ENCODE measurements at regions not wholly inside any gene's neighbourhood (a gene's known extent, or its start where the extent isn't known, plus 50 kb on each side); places are given as distances from the start of the nearest gene placed in this dataset.

GRCh38 chr20:24376311-24377099 lies 92.9 kb upstream of the SYNDIG1 start:
- no peak for DNase-seq (ENCODE audit: low spot score)

- DNase-seq (ENCODE audit: low spot score) = no peak
These were observed 96.1 kb upstream of the SYNDIG1 start for GRCh38 chr20:24373372-24373771.

- DNase-seq (ENCODE audit: low spot score) = no peak
These were observed 98.3 kb upstream of the SYNDIG1 start for GRCh38 chr20:24370911-24371695.

GRCh38 chr20:24370249-24370648 lies 99.2 kb upstream of the SYNDIG1 start:
- DNase-seq (ENCODE audit: low spot score) = no peak

GRCh38 chr20:24368253-24368652 lies 101.2 kb upstream of the SYNDIG1 start:
- no peak for DNase-seq (ENCODE audit: low spot score)

- no peak for DNase-seq (ENCODE audit: low spot score)
These were observed 103.0 kb upstream of the SYNDIG1 start for GRCh38 chr20:24366336-24367004.

- no peak for DNase-seq (ENCODE audit: low spot score)
These were observed 103.8 kb upstream of the SYNDIG1 start for GRCh38 chr20:24365670-24366069.

- no peak for DNase-seq (ENCODE audit: low spot score)
These were observed 104.9 kb upstream of the SYNDIG1 start for GRCh38 chr20:24364482-24364881.

- no peak for DNase-seq (ENCODE audit: low spot score)
These were observed 106.4 kb upstream of the SYNDIG1 start for GRCh38 chr20:24363031-24363430.

GRCh38 chr20:24362080-24362479 lies 107.3 kb upstream of the SYNDIG1 start:
- DNase-seq (ENCODE audit: low spot score) = no peak

GRCh38 chr20:24361541-24361940 lies 107.9 kb upstream of the SYNDIG1 start:
- no peak for DNase-seq (ENCODE audit: low spot score)

GRCh38 chr20:24360531-24360930 lies 108.9 kb upstream of the SYNDIG1 start:
- DNase-seq (ENCODE audit: low spot score) = no peak

GRCh38 chr20:24359321-24360027 lies 110.0 kb upstream of the SYNDIG1 start:
- no peak for DNase-seq (ENCODE audit: low spot score)

- DNase-seq (ENCODE audit: low spot score) = no peak
These were observed 111.5 kb upstream of the SYNDIG1 start for GRCh38 chr20:24357931-24358330.

GRCh38 chr20:24357177-24357576 lies 112.3 kb upstream of the SYNDIG1 start:
- no peak for DNase-seq (ENCODE audit: low spot score)

GRCh38 chr20:24353135-24353690 lies 116.2 kb upstream of the SYNDIG1 start:
- DNase-seq (ENCODE audit: low spot score) = no peak

- no peak for DNase-seq (ENCODE audit: low spot score)
These were observed 118.5 kb upstream of the SYNDIG1 start for GRCh38 chr20:24350923-24351368.

- no peak for DNase-seq (ENCODE audit: low spot score)
These were observed 127.6 kb upstream of the SYNDIG1 start for GRCh38 chr20:24341781-24342180.

- DNase-seq (ENCODE audit: low spot score) = no peak
These were observed 128.5 kb upstream of the SYNDIG1 start for GRCh38 chr20:24340933-24341332.

GRCh38 chr20:24339210-24339641 lies 130.2 kb upstream of the SYNDIG1 start:
- no peak for DNase-seq (ENCODE audit: low spot score)

- DNase-seq (ENCODE audit: low spot score) = no peak
These were observed 131.9 kb upstream of the SYNDIG1 start for GRCh38 chr20:24337551-24337950.

GRCh38 chr20:24337069-24337468 lies 132.4 kb upstream of the SYNDIG1 start:
- no peak for DNase-seq (ENCODE audit: low spot score)

All from CD4-positive, alpha-beta T cell treated with Interleukin-15 for 4 hours (primary cell).